IPS-15b (cell line): ENCODE measurements at regions not wholly inside any gene's neighbourhood (a gene's known extent, or its start where the extent isn't known, plus 50 kb on each side); places are given as distances from the start of the nearest gene placed in this dataset.
"Not testable (repeated sequence)": the region's sequence is repeated elsewhere in the genome, so short reads cannot be mapped to it uniquely, and the experiment has no call there.

Experiments
- H3K27me3 ChIP-seq: one replicate; pipeline ENCODE4 v1.6.1; 2013; ENCODE audit warnings: low read length; ENCODE audit not compliant: control insufficient read depth, insufficient read depth
- H3K36me3 ChIP-seq: one replicate; pipeline ENCODE4 v1.6.1; 2013; ENCODE audit warnings: low read length; ENCODE audit not compliant: control insufficient read depth, insufficient read depth
- H3K4me1 ChIP-seq: one replicate; pipeline ENCODE4 v1.6.1; 2013; ENCODE audit warnings: mild to moderate bottlenecking, low read length; ENCODE audit not compliant: control insufficient read depth, insufficient read depth
- H3K4me3 ChIP-seq: one replicate; pipeline ENCODE4 v1.5.1; 2013; ENCODE audit warnings: low read depth, low read length
- H3K9ac ChIP-seq: one replicate; pipeline ENCODE4 v1.6.1; 2013; ENCODE audit warnings: low read depth, mild to moderate bottlenecking, low read length
- H3K9me3 ChIP-seq: one replicate; pipeline ENCODE4 v1.6.1; 2013; ENCODE audit warnings: mild to moderate bottlenecking, low read length; ENCODE audit not compliant: control insufficient read depth, insufficient read depth

GRCh38 chr7:142469696-142470543 is 212.1 kb upstream of the PRSS58 start:
- H3K36me3 ChIP-seq, result no peaks in the 10 kb centered on the region
- H3K9me3 ChIP-seq, result no peaks in the 10 kb centered on the region
- H3K9ac ChIP-seq, result no peak overlapping the region
- no peak overlapping the region for H3K4me3 ChIP-seq
- no peaks in the 10 kb centered on the region for H3K27me3 ChIP-seq
- H3K4me1 ChIP-seq, result no peaks in the 10 kb centered on the region

GRCh38 chr7:142468871-142469665 is 211.2 kb upstream of the PRSS58 start:
- Histone ChIP-seq H3K4me3 (no peak overlapping the region), H3K4me1 (no peaks in the 10 kb centered on the region), H3K9me3 (no peaks in the 10 kb centered on the region), H3K27me3 (no peaks in the 10 kb centered on the region), H3K9ac (no peak overlapping the region), H3K36me3 (no peaks in the 10 kb centered on the region)

GRCh38 chr7:142467056-142467655 is 209.3 kb upstream of the PRSS58 start:
- not testable (repeated sequence) for H3K4me1 ChIP-seq, H3K36me3 ChIP-seq, H3K4me3 ChIP-seq, H3K9me3 ChIP-seq, H3K27me3 ChIP-seq, H3K9ac ChIP-seq

GRCh38 chr7:142463401-142463850 is 205.6 kb upstream of the PRSS58 start:
- Histone ChIP-seq H3K9me3 (no peaks in the 10 kb centered on the region), H3K4me1 (no peaks in the 10 kb centered on the region), H3K9ac (no peak overlapping the region), H3K4me3 (no peak overlapping the region), H3K27me3 (no peaks in the 10 kb centered on the region), H3K36me3 (no peaks in the 10 kb centered on the region)

- no peaks in the 10 kb centered on the region for H3K9me3 ChIP-seq
- no peaks in the 10 kb centered on the region for H3K27me3 ChIP-seq
- no peaks in the 10 kb centered on the region for H3K4me1 ChIP-seq
- H3K9ac ChIP-seq, result no peak overlapping the region
- H3K4me3 ChIP-seq, result no peak overlapping the region
- H3K36me3 ChIP-seq, result no peaks in the 10 kb centered on the region
Measured at GRCh38 chr7:142461437-142461836, 203.6 kb upstream of the PRSS58 start.

- H3K4me1 ChIP-seq, result no peaks in the 10 kb centered on the region
- no peaks in the 10 kb centered on the region for H3K27me3 ChIP-seq
- no peaks in the 10 kb centered on the region for H3K36me3 ChIP-seq
- H3K9me3 ChIP-seq, result no peaks in the 10 kb centered on the region
- no peak overlapping the region for H3K4me3 ChIP-seq
- no peak overlapping the region for H3K9ac ChIP-seq
Measured at GRCh38 chr7:142460402-142461117, 202.7 kb upstream of the PRSS58 start.

- Histone ChIP-seq H3K27me3 (no peaks in the 10 kb centered on the region), H3K4me1 (no peaks in the 10 kb centered on the region), H3K36me3 (no peaks in the 10 kb centered on the region), H3K9ac (no peak overlapping the region), H3K9me3 (no peaks in the 10 kb centered on the region), H3K4me3 (no peak overlapping the region)
Measured at GRCh38 chr7:142459551-142459963, 201.7 kb upstream of the PRSS58 start.

- Histone ChIP-seq H3K4me3 (no peak overlapping the region), H3K27me3 (no peaks in the 10 kb centered on the region), H3K36me3 (no peaks in the 10 kb centered on the region), H3K9ac (no peak overlapping the region), H3K4me1 (no peaks in the 10 kb centered on the region), H3K9me3 (no peaks in the 10 kb centered on the region)
Measured at GRCh38 chr7:142457146-142457703, 199.4 kb upstream of the PRSS58 start.

- H3K4me1 ChIP-seq, result no peaks in the 10 kb centered on the region
- H3K4me3 ChIP-seq, result no peak overlapping the region
- H3K36me3 ChIP-seq, result no peaks in the 10 kb centered on the region
- H3K9ac ChIP-seq, result no peak overlapping the region
- H3K27me3 ChIP-seq, result no peaks in the 10 kb centered on the region
- H3K9me3 ChIP-seq, result no peaks in the 10 kb centered on the region
Measured at GRCh38 chr7:142455392-142455791, 197.5 kb upstream of the PRSS58 start.

- Histone ChIP-seq H3K9me3 (no peaks in the 10 kb centered on the region), H3K4me3 (no peak overlapping the region), H3K36me3 (no peaks in the 10 kb centered on the region), H3K9ac (no peak overlapping the region), H3K4me1 (no peaks in the 10 kb centered on the region), H3K27me3 (no peaks in the 10 kb centered on the region)
Measured at GRCh38 chr7:142454862-142455261, 197.0 kb upstream of the PRSS58 start.

- Histone ChIP-seq H3K4me1 (no peaks in the 10 kb centered on the region), H3K9ac (no peak overlapping the region), H3K4me3 (no peak overlapping the region), H3K9me3 (no peaks in the 10 kb centered on the region), H3K27me3 (no peaks in the 10 kb centered on the region), H3K36me3 (no peaks in the 10 kb centered on the region)
Measured at GRCh38 chr7:142452791-142453190, 194.9 kb upstream of the PRSS58 start.
